Endodermal cell (in vitro differentiated cells): ENCODE measurements at regions not wholly inside any gene's neighbourhood (a gene's known extent, or its start where the extent isn't known, plus 50 kb on each side); places are given as distances from the start of the nearest gene placed in this dataset.

Experiments used
- DNase-seq: peaks from one replicate; pipeline ENCODE4 v3.0.0-alpha.2; 2017
- H3K27ac ChIP-seq: 2 replicates; pipeline ENCODE4 v1.5.1; 2013; ENCODE audit warnings: mild to moderate bottlenecking, low read depth, low read length, moderate library complexity
- H3K27me3 ChIP-seq: 2 replicates; pipeline ENCODE4 v1.6.1; 2013; ENCODE audit warnings: mild to moderate bottlenecking, low read length, moderate library complexity; ENCODE audit not compliant: insufficient read depth, control insufficient read depth, poor library complexity, severe bottlenecking
- H3K36me3 ChIP-seq: 2 replicates; pipeline ENCODE4 v1.7.0; 2013; ENCODE audit warnings: mild to moderate bottlenecking, low read length, moderate library complexity; ENCODE audit not compliant: control insufficient read depth, insufficient read depth
- H3K4me1 ChIP-seq: one replicate; pipeline ENCODE4 v1.7.0; 2013; ENCODE audit warnings: low read length; ENCODE audit not compliant: control insufficient read depth, insufficient read depth
- H3K4me3 ChIP-seq: 2 replicates; pipeline ENCODE4 v1.5.1; 2013; ENCODE audit warnings: mild to moderate bottlenecking, low read length, moderate library complexity
- H3K9ac ChIP-seq: 2 replicates; pipeline ENCODE4 v1.6.1; 2013; ENCODE audit warnings: mild to moderate bottlenecking, low read length, moderate library complexity; ENCODE audit not compliant: poor library complexity, severe bottlenecking; ENCODE audit errors: extremely low read depth
- H3K9me3 ChIP-seq: 2 replicates; pipeline ENCODE4 v1.6.1; 2013; ENCODE audit warnings: mild to moderate bottlenecking, low read length, moderate library complexity; ENCODE audit not compliant: control insufficient read depth
- H3K27ac Mint-ChIP-seq: 2 replicates; pipeline ENCODE4 v1.8.0; 2020; ENCODE audit warnings: mixed read lengths
- H3K27me3 Mint-ChIP-seq: 2 replicates; pipeline ENCODE4 v1.8.0; 2021; ENCODE audit warnings: mild to moderate bottlenecking, mixed read lengths; ENCODE audit not compliant: insufficient read depth
- H3K36me3 Mint-ChIP-seq: 2 replicates; pipeline ENCODE4 v1.8.0; 2020; ENCODE audit warnings: low read depth, mixed read lengths
- H3K4me1 Mint-ChIP-seq: 2 replicates; pipeline ENCODE4 v1.8.0; 2020; ENCODE audit warnings: mixed read lengths
- H3K4me3 Mint-ChIP-seq: 2 replicates; pipeline ENCODE4 v1.8.0; 2020; ENCODE audit warnings: mild to moderate bottlenecking, moderate library complexity, mixed read lengths
- H3K9me3 Mint-ChIP-seq: 2 replicates; pipeline ENCODE4 v1.8.0; 2020; ENCODE audit warnings: mild to moderate bottlenecking, mixed read lengths
- WGBS, 2 experiments: methylation state at CpG; one replicate each; pipeline versions ENCODE4 v1.1.5 to v1.1.7; 2013; ENCODE audit warnings: missing lambda C conversion rate in 2 of 2, mixed read lengths in 1 of 2; ENCODE audit not compliant: insufficient coverage in 1 of 2, insufficient read length in 1 of 2; 5-methylcytosine and 5-hydroxymethylcytosine counted together
- TF ChIP-seq, protein P1 (sequence below): fragments of 200-600 bp; sonication (generic); conservative IDR thresholded peaks from 2 replicates; pipeline ENCODE4 v1.5.0; 2021; ENCODE audit warnings: antibody characterized with exemption, mild to moderate bottlenecking

DNA sequence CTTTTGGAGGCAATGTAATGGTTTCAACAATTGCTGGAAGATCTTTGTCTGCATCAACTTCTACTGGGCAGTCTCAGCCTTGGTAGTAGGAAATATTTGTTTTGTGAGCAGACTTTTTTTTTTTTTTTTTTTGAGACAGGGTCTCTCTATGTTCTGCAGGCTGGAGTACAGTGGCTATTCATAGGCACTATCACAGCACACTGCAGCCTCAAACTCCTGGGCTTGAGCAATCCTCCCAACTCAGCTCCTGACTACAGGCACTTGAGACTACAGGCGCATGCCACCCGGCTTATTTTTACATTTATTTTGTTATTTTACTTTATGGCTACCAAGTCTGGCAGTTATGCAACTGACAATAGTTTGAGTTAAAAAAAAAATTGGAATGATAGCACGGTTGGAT, 187.3 kb downstream of the SNX18 start:
- H3K36me3 Mint-ChIP-seq: no peaks in the 10 kb centered on the region
- 86 to 99% methylated on average over 1 to 3 of the region's 3 CpGs for WGBS, 2 experiments
- peaks cover 5% of the 10 kb centered on the region for H3K4me1 Mint-ChIP-seq
- no peak overlapping the region for H3K4me3 Mint-ChIP-seq
- no peak overlapping the region for H3K9ac ChIP-seq
- H3K4me1 ChIP-seq: no peaks in the 10 kb centered on the region
- peaks cover 1% of the 10 kb centered on the region for H3K9me3 ChIP-seq
- no peak overlapping the region for H3K27ac Mint-ChIP-seq
- H3K36me3 ChIP-seq: no peaks in the 10 kb centered on the region
- no peak overlapping the region for H3K27ac ChIP-seq
- TF ChIP-seq, protein P1, sequence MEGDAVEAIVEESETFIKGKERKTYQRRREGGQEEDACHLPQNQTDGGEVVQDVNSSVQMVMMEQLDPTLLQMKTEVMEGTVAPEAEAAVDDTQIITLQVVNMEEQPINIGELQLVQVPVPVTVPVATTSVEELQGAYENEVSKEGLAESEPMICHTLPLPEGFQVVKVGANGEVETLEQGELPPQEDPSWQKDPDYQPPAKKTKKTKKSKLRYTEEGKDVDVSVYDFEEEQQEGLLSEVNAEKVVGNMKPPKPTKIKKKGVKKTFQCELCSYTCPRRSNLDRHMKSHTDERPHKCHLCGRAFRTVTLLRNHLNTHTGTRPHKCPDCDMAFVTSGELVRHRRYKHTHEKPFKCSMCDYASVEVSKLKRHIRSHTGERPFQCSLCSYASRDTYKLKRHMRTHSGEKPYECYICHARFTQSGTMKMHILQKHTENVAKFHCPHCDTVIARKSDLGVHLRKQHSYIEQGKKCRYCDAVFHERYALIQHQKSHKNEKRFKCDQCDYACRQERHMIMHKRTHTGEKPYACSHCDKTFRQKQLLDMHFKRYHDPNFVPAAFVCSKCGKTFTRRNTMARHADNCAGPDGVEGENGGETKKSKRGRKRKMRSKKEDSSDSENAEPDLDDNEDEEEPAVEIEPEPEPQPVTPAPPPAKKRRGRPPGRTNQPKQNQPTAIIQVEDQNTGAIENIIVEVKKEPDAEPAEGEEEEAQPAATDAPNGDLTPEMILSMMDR: no peak
- no peak for DNase-seq
- H3K9me3 Mint-ChIP-seq: no peaks in the 10 kb centered on the region
- H3K27me3 ChIP-seq: no peaks in the 10 kb centered on the region
- peaks cover 3% of the 10 kb centered on the region for H3K27me3 Mint-ChIP-seq
- no peak overlapping the region for H3K4me3 ChIP-seq

DNA sequence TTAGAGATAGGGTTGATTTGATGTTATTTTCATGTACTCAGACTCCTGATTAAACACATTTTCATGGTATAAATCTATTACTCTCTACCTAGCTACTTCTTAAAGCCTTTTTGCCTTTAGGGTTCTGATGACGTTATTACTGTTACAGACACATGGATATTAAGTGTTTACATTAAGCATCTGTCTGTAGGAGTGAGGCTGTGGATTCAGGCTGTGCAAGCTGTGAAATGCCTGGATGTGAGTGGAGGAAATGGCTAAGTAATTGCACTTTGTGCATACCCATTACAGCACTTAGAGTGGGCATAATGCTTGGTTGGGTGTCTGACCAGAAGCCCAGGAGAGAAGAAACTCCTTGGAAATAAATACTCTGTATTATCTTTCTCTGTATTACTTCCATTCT, 186.8 kb downstream of the SNX18 start:
- H3K4me1 ChIP-seq: no peaks in the 10 kb centered on the region
- no peaks in the 10 kb centered on the region for H3K36me3 ChIP-seq
- H3K4me3 ChIP-seq: no peak overlapping the region
- H3K27me3 ChIP-seq: no peaks in the 10 kb centered on the region
- no peak for DNase-seq
- H3K27ac ChIP-seq: no peak overlapping the region
- H3K36me3 Mint-ChIP-seq: no peaks in the 10 kb centered on the region
- H3K4me3 Mint-ChIP-seq: no peak overlapping the region
- WGBS, 2 experiments: 86% methylated on average over 1 of the region's 1 CpG; no CpG with 5 or more reads in 1 of the 2 experiments
- peaks cover 5% of the 10 kb centered on the region for H3K4me1 Mint-ChIP-seq
- no peaks in the 10 kb centered on the region for H3K9me3 Mint-ChIP-seq
- H3K27me3 Mint-ChIP-seq: peaks cover 3% of the 10 kb centered on the region
- H3K27ac Mint-ChIP-seq: no peak overlapping the region
- TF ChIP-seq, protein P1: no peak
- no peak overlapping the region for H3K9ac ChIP-seq
- no peaks in the 10 kb centered on the region for H3K9me3 ChIP-seq

DNA sequence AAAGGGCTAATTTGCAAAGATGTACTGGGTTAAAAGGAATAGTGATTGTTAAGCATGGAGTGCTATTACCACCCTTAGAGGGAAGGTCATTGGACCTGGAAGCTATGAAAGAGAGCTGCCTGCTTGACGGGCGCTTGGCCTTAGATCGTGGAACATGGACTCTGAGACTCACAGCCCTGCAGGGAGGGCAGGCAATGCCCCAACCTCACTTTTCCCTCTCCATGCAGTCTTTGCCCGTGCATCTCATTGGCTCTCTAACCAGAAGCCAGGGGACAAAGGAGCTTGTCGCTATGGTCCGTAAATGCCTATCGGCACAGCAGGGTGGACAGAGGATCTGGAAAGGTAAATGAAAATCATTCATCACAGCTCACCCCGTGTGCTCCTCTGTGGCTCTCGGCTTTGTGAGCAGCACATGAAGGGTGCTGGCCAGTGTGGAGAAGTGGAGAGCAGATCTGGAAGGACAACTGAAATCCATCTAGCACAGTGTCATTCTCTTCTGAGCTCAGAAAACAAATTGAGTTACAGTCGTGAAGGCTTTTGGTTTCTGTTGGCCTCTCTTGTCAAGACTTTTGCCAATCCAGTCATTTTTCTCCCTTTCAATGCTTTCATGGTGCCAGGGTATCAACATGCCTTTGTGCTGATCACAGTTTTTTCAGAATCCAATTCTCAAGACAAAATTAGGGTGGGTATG, 186.2 kb downstream of the SNX18 start:
- WGBS, 2 experiments: 60 to 80% methylated on average over 7 to 10 of the region's 10 CpGs
- Histone ChIP-seq H3K36me3 (no peaks in the 10 kb centered on the region), H3K27me3 (no peaks in the 10 kb centered on the region), H3K9ac (no peak overlapping the region), H3K9me3 (no peaks in the 10 kb centered on the region), H3K4me1 (no peaks in the 10 kb centered on the region), H3K4me3 (no peak overlapping the region), H3K27ac (peak overlapping the region; percentile 46)
- TF ChIP-seq, protein P1: no peak
- DNase-seq: no peak
- Mint-ChIP-seq H3K9me3 (no peaks in the 10 kb centered on the region), H3K27ac (no peak overlapping the region), H3K36me3 (no peaks in the 10 kb centered on the region), H3K4me1 (peaks cover 5% of the 10 kb centered on the region), H3K27me3 (peaks cover 3% of the 10 kb centered on the region), H3K4me3 (no peak overlapping the region)
